ENCODE measurements at regions not wholly inside any gene's neighbourhood (a gene's known extent, or its start where the extent isn't known, plus 50 kb on each side); places are given as distances from the start of the nearest gene placed in this dataset.

DNA sequence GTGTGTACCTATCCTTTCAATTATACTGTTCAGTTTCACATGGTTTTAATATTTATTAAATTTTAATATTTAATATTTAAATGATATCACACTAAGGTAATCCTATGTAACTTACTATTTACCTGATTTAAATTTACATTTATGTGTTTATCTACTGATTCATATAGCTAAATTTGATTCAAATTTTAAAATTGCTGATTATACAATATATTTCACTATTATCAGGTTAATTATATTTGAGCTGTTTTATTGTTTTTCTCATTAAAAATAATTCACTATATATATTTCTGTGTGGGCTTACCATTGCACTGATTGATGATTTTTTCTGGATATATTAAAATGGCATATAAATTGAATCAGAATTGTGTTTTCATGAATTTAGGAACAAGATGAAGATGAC, 1923.5 kb downstream of the STIM2 start:
- Histone ChIP-seq H3K4me3 (ENCODE audit: low read depth in 1 of 2, low read length in 2 of 2) (no peak overlapping the region), H3K9ac (ENCODE audit: low read depth in 1 of 2, low read length in 2 of 2) (no peak overlapping the region), H3K36me3 (ENCODE audit: control insufficient read depth in 1 of 2, insufficient read depth in 2 of 2, low read length in 2 of 2) (no peaks in the 10 kb centered on the region), H3K27ac (ENCODE audit: low read depth, low read length) (no peak overlapping the region), H3K4me1 (ENCODE audit: control insufficient read depth in 1 of 2, insufficient read depth in 2 of 2, low read length in 2 of 2) (no peaks in the 10 kb centered on the region), H3K27me3 (ENCODE audit: control insufficient read depth in 1 of 2, insufficient read depth in 2 of 2, low read length in 2 of 2) (no peaks in the 10 kb centered on the region), H3K9me3 (ENCODE audit: control insufficient read depth in 1 of 2, low read length in 2 of 2) (no peaks in the 10 kb centered on the region)

DNA sequence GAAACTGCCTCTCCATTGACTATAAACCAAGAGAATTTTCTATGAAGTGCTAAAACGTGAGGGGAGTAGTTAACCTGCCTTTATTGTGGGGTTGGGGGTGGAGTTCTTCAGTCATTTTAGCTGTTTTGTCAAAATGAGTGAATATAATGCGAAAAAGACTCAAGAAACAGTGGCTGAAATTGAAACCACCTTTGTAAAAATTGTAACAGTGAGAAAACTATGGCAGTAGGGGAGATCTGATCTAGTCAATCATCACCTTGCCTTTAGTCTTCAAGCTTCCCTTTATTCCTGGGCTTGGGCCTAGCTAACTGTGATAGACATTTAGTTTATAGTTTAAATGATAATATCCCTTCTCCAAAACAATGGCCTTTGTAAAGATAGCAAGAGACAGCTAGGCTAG, 1927.3 kb downstream of the STIM2 start:
- Histone ChIP-seq H3K4me3 (ENCODE audit: low read depth in 1 of 2, low read length in 2 of 2) (no peak overlapping the region), H3K27ac (ENCODE audit: low read depth, low read length) (no peak overlapping the region), H3K27me3 (ENCODE audit: control insufficient read depth in 1 of 2, insufficient read depth in 2 of 2, low read length in 2 of 2) (no peaks in the 10 kb centered on the region), H3K9me3 (ENCODE audit: control insufficient read depth in 1 of 2, low read length in 2 of 2) (no peaks in the 10 kb centered on the region), H3K4me1 (ENCODE audit: control insufficient read depth in 1 of 2, insufficient read depth in 2 of 2, low read length in 2 of 2) (no peaks in the 10 kb centered on the region), H3K9ac (ENCODE audit: low read depth in 1 of 2, low read length in 2 of 2) (no peak overlapping the region), H3K36me3 (ENCODE audit: control insufficient read depth in 1 of 2, insufficient read depth in 2 of 2, low read length in 2 of 2) (no peaks in the 10 kb centered on the region)

GRCh38 chr4:28788929-28789490, 1928.4 kb downstream of the STIM2 start:
- no peaks in the 10 kb centered on the region for H3K36me3 ChIP-seq (ENCODE audit: control insufficient read depth in 1 of 2, insufficient read depth in 2 of 2, low read length in 2 of 2)
- no peak overlapping the region for H3K9ac ChIP-seq (ENCODE audit: low read depth in 1 of 2, low read length in 2 of 2)
- H3K27ac ChIP-seq (ENCODE audit: low read depth, low read length) = no peak overlapping the region
- H3K27me3 ChIP-seq (ENCODE audit: control insufficient read depth in 1 of 2, insufficient read depth in 2 of 2, low read length in 2 of 2) = no peaks in the 10 kb centered on the region
- peaks cover 0 to 3% of the 10 kb centered on the region in 2 donors for H3K9me3 ChIP-seq (ENCODE audit: control insufficient read depth in 1 of 2, low read length in 2 of 2)
- no peaks in the 10 kb centered on the region for H3K4me1 ChIP-seq (ENCODE audit: control insufficient read depth in 1 of 2, insufficient read depth in 2 of 2, low read length in 2 of 2)
- no peak overlapping the region for H3K4me3 ChIP-seq (ENCODE audit: low read depth in 1 of 2, low read length in 2 of 2)

GRCh38 chr4:28792917-28793597, 1927.1 kb upstream of the PCDH7 start:
- Histone ChIP-seq H3K4me3 (ENCODE audit: low read depth in 1 of 2, low read length in 2 of 2) (no peak overlapping the region), H3K4me1 (ENCODE audit: control insufficient read depth in 1 of 2, insufficient read depth in 2 of 2, low read length in 2 of 2) (no peaks in the 10 kb centered on the region), H3K27me3 (ENCODE audit: control insufficient read depth in 1 of 2, insufficient read depth in 2 of 2, low read length in 2 of 2) (no peaks in the 10 kb centered on the region), H3K9ac (ENCODE audit: low read depth in 1 of 2, low read length in 2 of 2) (no peak overlapping the region), H3K27ac (ENCODE audit: low read depth, low read length) (no peak overlapping the region), H3K36me3 (ENCODE audit: control insufficient read depth in 1 of 2, insufficient read depth in 2 of 2, low read length in 2 of 2) (no peaks in the 10 kb centered on the region), H3K9me3 (ENCODE audit: control insufficient read depth in 1 of 2, low read length in 2 of 2) (peaks cover 3 to 9% of the 10 kb centered on the region in 2 donors)

DNA sequence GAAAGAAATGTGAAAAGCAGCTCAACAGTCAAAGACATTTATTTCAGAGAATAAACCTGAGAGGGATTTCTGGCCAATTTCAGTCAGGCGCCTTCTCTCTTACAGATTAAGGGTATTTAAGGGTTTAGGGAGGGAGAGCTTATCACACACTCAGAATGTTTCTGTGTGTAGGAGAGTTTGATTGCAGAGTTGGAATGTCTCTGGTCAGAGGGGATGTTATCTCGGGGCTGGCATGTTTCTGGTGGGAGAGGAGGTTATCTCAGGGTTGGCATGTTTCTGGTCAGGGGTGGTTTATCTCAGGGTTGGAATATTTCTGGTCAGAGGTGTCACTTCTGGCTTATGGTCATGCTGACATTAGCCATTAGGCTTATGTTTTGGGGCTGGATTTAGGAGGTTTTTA, 1920.5 kb upstream of the PCDH7 start:
- Histone ChIP-seq H3K36me3 (ENCODE audit: control insufficient read depth in 1 of 2, insufficient read depth in 2 of 2, low read length in 2 of 2) (no peaks in the 10 kb centered on the region), H3K27me3 (ENCODE audit: control insufficient read depth in 1 of 2, insufficient read depth in 2 of 2, low read length in 2 of 2) (no peaks in the 10 kb centered on the region), H3K9me3 (ENCODE audit: control insufficient read depth in 1 of 2, low read length in 2 of 2) (peaks cover 2 to 3% of the 10 kb centered on the region in 2 donors), H3K27ac (ENCODE audit: low read depth, low read length) (no peak overlapping the region), H3K4me1 (ENCODE audit: control insufficient read depth in 1 of 2, insufficient read depth in 2 of 2, low read length in 2 of 2) (no peaks in the 10 kb centered on the region), H3K4me3 (ENCODE audit: low read depth in 1 of 2, low read length in 2 of 2) (no peak overlapping the region), H3K9ac (ENCODE audit: low read depth in 1 of 2, low read length in 2 of 2) (no peak overlapping the region)

DNA sequence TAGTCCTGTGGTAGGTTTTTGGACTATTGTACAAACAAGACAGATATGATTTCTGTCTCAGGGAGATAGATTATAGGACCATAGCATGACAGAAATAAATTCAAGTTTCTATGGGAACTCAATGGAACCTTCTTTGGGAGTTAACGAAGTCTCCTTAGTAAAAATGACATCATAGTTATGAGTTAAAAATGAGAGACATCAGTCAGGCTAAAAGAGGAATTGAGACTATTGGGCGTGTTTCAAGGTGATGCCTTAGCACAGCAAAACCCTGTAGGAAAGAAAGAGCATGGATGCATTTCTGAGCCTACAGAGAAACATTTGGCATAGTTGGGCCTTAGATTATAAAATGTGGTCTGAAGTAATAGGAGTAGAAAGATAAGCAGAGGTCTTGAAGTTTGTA, 1909.1 kb upstream of the PCDH7 start:
- Histone ChIP-seq H3K9ac (ENCODE audit: low read depth in 1 of 2, low read length in 2 of 2) (no peak overlapping the region), H3K27me3 (ENCODE audit: control insufficient read depth in 1 of 2, insufficient read depth in 2 of 2, low read length in 2 of 2) (no peaks in the 10 kb centered on the region), H3K27ac (ENCODE audit: low read depth, low read length) (no peak overlapping the region), H3K36me3 (ENCODE audit: control insufficient read depth in 1 of 2, insufficient read depth in 2 of 2, low read length in 2 of 2) (no peaks in the 10 kb centered on the region), H3K4me3 (ENCODE audit: low read depth in 1 of 2, low read length in 2 of 2) (no peak overlapping the region), H3K4me1 (ENCODE audit: control insufficient read depth in 1 of 2, insufficient read depth in 2 of 2, low read length in 2 of 2) (no peaks in the 10 kb centered on the region), H3K9me3 (ENCODE audit: control insufficient read depth in 1 of 2, low read length in 2 of 2) (no peaks in the 10 kb centered on the region)

- no peak overlapping the region for H3K27ac ChIP-seq (ENCODE audit: low read depth, low read length)
- H3K36me3 ChIP-seq (ENCODE audit: control insufficient read depth in 1 of 2, insufficient read depth in 2 of 2, low read length in 2 of 2) = no peaks in the 10 kb centered on the region
- no peak overlapping the region for H3K9ac ChIP-seq (ENCODE audit: low read depth in 1 of 2, low read length in 2 of 2)
- no peaks in the 10 kb centered on the region for H3K27me3 ChIP-seq (ENCODE audit: control insufficient read depth in 1 of 2, insufficient read depth in 2 of 2, low read length in 2 of 2)
- no peaks in the 10 kb centered on the region for H3K4me1 ChIP-seq (ENCODE audit: control insufficient read depth in 1 of 2, insufficient read depth in 2 of 2, low read length in 2 of 2)
- no peak overlapping the region for H3K4me3 ChIP-seq (ENCODE audit: low read depth in 1 of 2, low read length in 2 of 2)
- H3K9me3 ChIP-seq (ENCODE audit: control insufficient read depth in 1 of 2, low read length in 2 of 2) = peaks cover 0 to 7% of the 10 kb centered on the region in 2 donors
Measured at GRCh38 chr4:28822163-28822562, 1898.0 kb upstream of the PCDH7 start.

DNA sequence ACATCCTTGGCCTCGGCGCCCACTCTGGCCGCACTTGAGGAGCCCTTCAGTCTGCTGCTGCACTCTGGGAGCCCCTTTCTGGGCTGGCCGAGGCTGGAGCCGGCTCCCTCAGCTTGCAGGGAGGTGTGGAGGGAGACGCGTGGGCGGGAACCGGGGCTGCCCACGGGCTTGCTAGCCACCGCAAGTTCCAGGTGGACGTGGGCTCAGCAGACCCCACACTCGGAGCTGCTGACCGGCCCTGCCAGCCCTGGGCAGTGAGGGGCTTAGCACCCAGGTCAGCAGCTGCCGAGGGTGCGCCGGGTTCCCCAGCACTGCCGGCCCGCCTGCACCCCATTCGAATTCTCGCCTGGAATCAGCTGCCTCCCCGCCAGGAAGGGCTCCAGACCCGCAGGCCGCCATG, 1892.3 kb upstream of the PCDH7 start:
- Histone ChIP-seq H3K4me1 (ENCODE audit: control insufficient read depth in 1 of 2, insufficient read depth in 2 of 2, low read length in 2 of 2) (no peaks in the 10 kb centered on the region), H3K27me3 (ENCODE audit: control insufficient read depth in 1 of 2, insufficient read depth in 2 of 2, low read length in 2 of 2) (no peaks in the 10 kb centered on the region), H3K36me3 (ENCODE audit: control insufficient read depth in 1 of 2, insufficient read depth in 2 of 2, low read length in 2 of 2) (no peaks in the 10 kb centered on the region), H3K4me3 (ENCODE audit: low read depth in 1 of 2, low read length in 2 of 2) (no peak overlapping the region), H3K9ac (ENCODE audit: low read depth in 1 of 2, low read length in 2 of 2) (no peak overlapping the region), H3K27ac (ENCODE audit: low read depth, low read length) (no peak overlapping the region), H3K9me3 (ENCODE audit: control insufficient read depth in 1 of 2, low read length in 2 of 2) (peaks cover 6 to 19% of the 10 kb centered on the region in 2 donors)

GRCh38 chr4:28831867-28832266, 1888.3 kb upstream of the PCDH7 start:
- no peaks in the 10 kb centered on the region for H3K27me3 ChIP-seq (ENCODE audit: control insufficient read depth in 1 of 2, insufficient read depth in 2 of 2, low read length in 2 of 2)
- no peak overlapping the region for H3K27ac ChIP-seq (ENCODE audit: low read depth, low read length)
- H3K9me3 ChIP-seq (ENCODE audit: control insufficient read depth in 1 of 2, low read length in 2 of 2) = peaks cover 6 to 13% of the 10 kb centered on the region in 2 donors
- H3K36me3 ChIP-seq (ENCODE audit: control insufficient read depth in 1 of 2, insufficient read depth in 2 of 2, low read length in 2 of 2) = no peaks in the 10 kb centered on the region
- H3K9ac ChIP-seq (ENCODE audit: low read depth in 1 of 2, low read length in 2 of 2) = no peak overlapping the region
- H3K4me1 ChIP-seq (ENCODE audit: control insufficient read depth in 1 of 2, insufficient read depth in 2 of 2, low read length in 2 of 2) = no peaks in the 10 kb centered on the region
- H3K4me3 ChIP-seq (ENCODE audit: low read depth in 1 of 2, low read length in 2 of 2) = no peak overlapping the region

DNA sequence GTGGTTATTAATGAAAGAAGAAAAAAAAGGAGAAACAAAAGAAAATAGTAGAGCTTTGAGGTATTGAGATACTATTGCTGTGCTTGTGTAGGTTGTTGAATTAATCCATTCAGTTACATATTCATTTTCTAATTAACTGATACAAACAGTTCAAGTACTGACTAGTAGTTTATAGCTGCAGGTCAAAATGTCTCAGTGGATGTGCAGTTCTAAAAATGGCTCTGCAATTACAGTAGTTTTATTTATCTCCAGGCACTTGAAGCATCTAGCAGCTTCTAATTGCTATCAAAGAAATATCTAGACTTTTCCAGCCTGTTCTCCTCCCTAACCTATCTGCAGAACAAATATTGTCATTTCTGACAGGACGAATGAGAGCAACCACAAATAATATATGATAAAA, 1887.7 kb upstream of the PCDH7 start:
- Histone ChIP-seq H3K4me1 (ENCODE audit: control insufficient read depth in 1 of 2, insufficient read depth in 2 of 2, low read length in 2 of 2) (no peaks in the 10 kb centered on the region), H3K9ac (ENCODE audit: low read depth in 1 of 2, low read length in 2 of 2) (no peak overlapping the region), H3K9me3 (ENCODE audit: control insufficient read depth in 1 of 2, low read length in 2 of 2) (peaks cover 6 to 9% of the 10 kb centered on the region in 2 donors), H3K27me3 (ENCODE audit: control insufficient read depth in 1 of 2, insufficient read depth in 2 of 2, low read length in 2 of 2) (no peaks in the 10 kb centered on the region), H3K4me3 (ENCODE audit: low read depth in 1 of 2, low read length in 2 of 2) (no peak overlapping the region), H3K27ac (ENCODE audit: low read depth, low read length) (no peak overlapping the region), H3K36me3 (ENCODE audit: control insufficient read depth in 1 of 2, insufficient read depth in 2 of 2, low read length in 2 of 2) (no peaks in the 10 kb centered on the region)

Data from duodenal mucosa (tissue), 2 donors.